HG03378 (cell line): ENCODE measurements at regions not wholly inside any gene's neighbourhood (a gene's known extent, or its start where the extent isn't known, plus 50 kb on each side); places are given as distances from the start of the nearest gene placed in this dataset.
"Not testable (repeated sequence)": the region's sequence is repeated elsewhere in the genome, so short reads cannot be mapped to it uniquely, and the experiment has no call there.

Experiments used
- ATAC-seq: cut with Tn5 transposase; IDR thresholded peaks from one replicate; pipeline ENCODE4 v1.9.1; 2021; ENCODE audit warnings: mild to moderate bottlenecking, moderate library complexity; ENCODE audit not compliant: unreplicated experiment

DNA sequence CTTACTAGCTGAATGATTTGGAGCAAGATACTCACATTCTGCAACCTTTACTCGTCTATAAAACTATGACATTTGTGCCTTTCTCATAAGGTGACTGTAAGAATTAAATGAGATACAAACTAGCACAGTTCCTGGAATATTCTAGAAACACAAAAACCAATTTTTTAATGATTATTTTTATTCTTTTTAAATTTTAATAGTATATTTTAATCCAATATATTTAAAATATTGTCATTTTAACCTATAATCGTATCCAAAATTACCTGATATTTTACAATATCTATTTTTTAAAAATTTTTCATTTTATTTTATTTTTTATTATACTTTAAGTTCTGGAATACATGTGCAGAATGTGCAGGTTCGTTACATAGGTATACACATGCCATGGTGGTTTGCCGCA, 238.1 kb downstream of the OLFM4 start:
- no peak for ATAC-seq

GRCh38 chr13:53269634-53270033, 241.0 kb downstream of the OLFM4 start:
- no peak for ATAC-seq

- ATAC-seq = no peak
These were observed 244.3 kb downstream of the OLFM4 start for GRCh38 chr13:53272873-53273272.

GRCh38 chr13:53276265-53276664, 247.7 kb downstream of the OLFM4 start:
- ATAC-seq = no peak

- no peak for ATAC-seq
These were observed 253.1 kb downstream of the OLFM4 start for GRCh38 chr13:53281677-53282076.

GRCh38 chr13:53285896-53286430, 257.4 kb downstream of the OLFM4 start:
- ATAC-seq = no peak

DNA sequence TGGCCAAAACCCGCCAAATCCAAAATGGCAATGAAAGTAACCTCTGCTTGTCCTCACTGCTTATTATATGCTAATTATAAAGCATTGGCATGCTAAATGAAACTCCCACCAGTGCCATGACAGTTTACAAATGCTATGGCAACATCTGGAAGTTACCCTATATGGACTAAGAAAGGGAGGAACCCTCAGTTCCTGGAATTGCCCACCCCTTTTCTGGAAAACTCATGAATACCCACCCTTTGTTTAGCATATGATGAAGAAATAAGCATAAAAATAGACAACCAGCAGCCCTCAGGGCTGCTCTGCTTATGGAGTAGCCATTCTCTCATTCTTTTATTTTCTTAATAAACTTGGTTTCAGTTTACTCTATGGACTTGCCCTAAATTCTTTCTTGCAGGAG, 269.8 kb downstream of the OLFM4 start:
- no peak for ATAC-seq

- no peak for ATAC-seq
These were observed 272.8 kb downstream of the OLFM4 start for GRCh38 chr13:53301449-53301848.

DNA sequence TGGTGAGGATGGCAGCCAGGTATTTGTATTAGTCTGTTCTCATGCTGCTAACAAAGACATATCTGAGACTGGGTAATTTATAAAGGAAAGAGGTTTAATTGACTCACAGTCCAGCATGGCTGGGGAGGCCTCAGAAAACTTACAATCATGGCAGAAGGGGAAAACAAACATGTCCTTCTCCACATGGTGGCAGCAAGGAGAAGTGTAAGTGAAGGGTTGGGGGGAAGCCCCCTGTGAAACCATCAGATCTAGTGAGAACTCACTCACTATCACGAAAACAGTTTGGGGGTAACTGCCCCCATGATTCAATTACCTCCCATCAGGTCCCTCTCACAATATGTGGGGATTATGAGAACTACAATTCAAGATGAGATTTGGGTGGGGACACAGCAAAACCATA, 276.8 kb downstream of the OLFM4 start:
- not testable (repeated sequence) for ATAC-seq

- no peak for ATAC-seq
These were observed 282.2 kb downstream of the OLFM4 start for GRCh38 chr13:53310786-53311185.

- ATAC-seq = no peak
These were observed 282.9 kb downstream of the OLFM4 start for GRCh38 chr13:53311561-53311960.

DNA sequence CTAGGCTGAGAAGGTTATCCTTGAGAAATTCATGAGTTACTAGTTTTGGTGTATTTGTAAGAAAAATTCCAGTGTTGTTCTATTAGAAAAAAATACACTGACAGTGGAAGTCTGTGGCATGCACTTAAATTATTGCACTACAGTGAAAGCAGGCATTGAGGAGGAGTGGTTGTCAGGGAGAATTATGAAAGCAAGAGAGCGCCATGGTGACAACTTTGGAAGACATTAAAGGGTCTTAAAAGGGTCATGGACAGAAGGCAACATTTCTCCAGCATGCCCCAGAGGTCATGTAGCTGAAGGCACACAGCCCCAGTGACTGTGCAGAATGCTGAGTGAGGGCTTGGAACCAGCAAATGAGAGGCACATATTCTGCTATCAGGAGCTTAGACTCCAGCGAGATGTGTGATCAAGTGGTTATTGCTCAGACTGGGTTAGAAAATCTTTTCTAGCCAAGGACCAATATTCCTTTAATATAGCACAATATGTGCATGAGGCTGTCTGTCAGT, 292.7 kb downstream of the OLFM4 start:
- ATAC-seq = no peak

DNA sequence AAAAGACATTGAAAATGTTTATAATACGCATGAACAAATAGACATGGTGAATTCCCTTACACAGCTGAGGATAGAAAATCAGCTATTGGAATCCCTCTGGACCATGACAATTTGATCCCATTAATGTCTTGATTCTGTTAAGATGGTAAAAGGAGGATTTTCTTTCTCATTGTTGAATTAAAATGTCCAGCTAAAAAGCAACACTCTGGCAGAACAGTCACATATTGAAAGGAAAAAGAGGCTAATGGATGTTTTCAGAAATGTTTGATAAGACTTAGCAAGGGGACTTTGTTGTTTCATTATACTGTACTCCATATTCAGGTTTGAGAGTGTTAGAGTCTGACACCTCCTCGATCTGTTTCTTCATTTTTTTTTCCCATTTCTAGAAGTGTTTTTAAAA, 296.0 kb downstream of the OLFM4 start:
- ATAC-seq = no peak

GRCh38 chr13:53326716-53327115, 298.1 kb downstream of the OLFM4 start:
- ATAC-seq = no peak

DNA sequence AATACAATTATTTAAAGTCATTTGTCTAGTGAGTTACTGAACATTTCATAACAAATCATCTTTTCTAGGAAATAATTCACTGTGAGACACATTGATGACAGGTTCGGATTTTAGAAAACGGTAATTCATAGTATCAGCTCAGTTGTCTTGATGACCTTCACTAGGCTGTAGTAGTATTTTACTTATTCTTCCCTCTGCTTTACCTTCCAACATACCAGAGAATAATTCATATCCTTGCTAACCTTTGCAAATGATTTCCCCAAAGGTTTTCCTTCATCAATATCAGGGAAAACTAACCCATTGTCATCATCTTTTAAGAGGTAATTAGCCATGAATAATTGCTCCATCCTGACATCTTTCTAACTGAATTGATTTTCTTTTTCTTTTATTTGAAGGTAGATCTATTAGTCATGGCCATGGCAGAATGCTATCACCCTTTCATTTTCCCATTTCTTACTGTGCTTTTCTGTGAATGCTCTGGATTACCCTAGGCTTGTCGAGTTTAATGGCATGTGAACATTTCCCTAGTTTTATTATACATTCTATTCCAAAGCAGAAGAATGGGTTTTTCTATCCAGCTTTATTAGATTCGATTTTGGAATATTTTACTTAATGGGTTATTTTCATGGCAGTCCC, 299.2 kb downstream of the OLFM4 start:
- ATAC-seq = no peak

GRCh38 chr13:53336441-53337160, 308.0 kb downstream of the OLFM4 start:
- ATAC-seq = no peak

GRCh38 chr13:53338760-53339159, 310.1 kb downstream of the OLFM4 start:
- ATAC-seq = no peak

- ATAC-seq = no peak
These were observed 312.0 kb downstream of the OLFM4 start for GRCh38 chr13:53340505-53341143.

GRCh38 chr13:53341144-53341510, 312.5 kb downstream of the OLFM4 start:
- ATAC-seq = no peak

GRCh38 chr13:53342623-53343360, 314.2 kb downstream of the OLFM4 start:
- no peak for ATAC-seq

GRCh38 chr13:53343361-53343744, 314.7 kb downstream of the OLFM4 start:
- no peak for ATAC-seq
